HK-2 (cell line): ENCODE measurements at regions not wholly inside any gene's neighbourhood (a gene's known extent, or its start where the extent isn't known, plus 50 kb on each side); places are given as distances from the start of the nearest gene placed in this dataset.

Experiments used
- DNase-seq: peaks from one replicate; pipeline ENCODE4 v3.0.0-alpha.2; 2018; ENCODE audit not compliant: unreplicated experiment

GRCh38 chr7:3234051-3234450 is 67.0 kb upstream of the SDK1 start:
- DNase-seq, result no peak

- no peak for DNase-seq
These were observed 66.2 kb upstream of the SDK1 start for GRCh38 chr7:3234851-3235250.

GRCh38 chr7:3235322-3235721 is 65.7 kb upstream of the SDK1 start:
- no peak for DNase-seq

GRCh38 chr7:3236268-3236667 is 64.8 kb upstream of the SDK1 start:
- no peak for DNase-seq

- DNase-seq, result peak; percentile 21
These were observed 62.4 kb upstream of the SDK1 start for GRCh38 chr7:3238525-3239210.

- DNase-seq, result peak; percentile 39
These were observed 61.8 kb upstream of the SDK1 start for GRCh38 chr7:3239291-3239691.

GRCh38 chr7:3240826-3241430 is 60.1 kb upstream of the SDK1 start:
- no peak for DNase-seq

GRCh38 chr7:3241686-3242258 is 59.3 kb upstream of the SDK1 start:
- DNase-seq, result no peak

GRCh38 chr7:3242398-3242972 is 58.6 kb upstream of the SDK1 start:
- no peak for DNase-seq

GRCh38 chr7:3243256-3243655 is 57.8 kb upstream of the SDK1 start:
- no peak for DNase-seq

GRCh38 chr7:3243680-3244079 is 57.4 kb upstream of the SDK1 start:
- DNase-seq, result no peak

GRCh38 chr7:3244241-3244814 is 56.7 kb upstream of the SDK1 start:
- DNase-seq, result peak; percentile 6

GRCh38 chr7:3245077-3245476 is 56.0 kb upstream of the SDK1 start:
- no peak for DNase-seq

GRCh38 chr7:3245721-3246120 is 55.3 kb upstream of the SDK1 start:
- DNase-seq, result no peak

- no peak for DNase-seq
These were observed 54.9 kb upstream of the SDK1 start for GRCh38 chr7:3246127-3246526.

GRCh38 chr7:3246651-3247050 is 54.4 kb upstream of the SDK1 start:
- DNase-seq, result no peak

GRCh38 chr7:3250725-3251124 is 50.3 kb upstream of the SDK1 start:
- DNase-seq, result no peak
